MM.1S (cell line): ENCODE measurements at regions not wholly inside any gene's neighbourhood (a gene's known extent, or its start where the extent isn't known, plus 50 kb on each side); places are given as distances from the start of the nearest gene placed in this dataset.

Experiments
- EZH2 ChIP-seq: fragments of 300-600 bp; sonication (generic); optimal IDR thresholded peaks from 2 replicates; pipeline ENCODE3; 2017; ENCODE audit warnings: low read depth, mild to moderate bottlenecking, antibody characterized with exemption, low read length, mixed read lengths
- EZH2phosphoT487 ChIP-seq: fragments of 300-600 bp; sonication (generic); IDR thresholded peaks from 2 replicates; pipeline ENCODE4 v1.6.1; 2018; ENCODE audit warnings: antibody characterized with exemption, low read length
- TF ChIP-seq, protein P1 (sequence below): fragments of 300-600 bp; sonication (generic); IDR thresholded peaks from 2 replicates; pipeline ENCODE4 v1.5.1; 2016; ENCODE audit warnings: antibody characterized with exemption, low read length, mixed read lengths

DNA sequence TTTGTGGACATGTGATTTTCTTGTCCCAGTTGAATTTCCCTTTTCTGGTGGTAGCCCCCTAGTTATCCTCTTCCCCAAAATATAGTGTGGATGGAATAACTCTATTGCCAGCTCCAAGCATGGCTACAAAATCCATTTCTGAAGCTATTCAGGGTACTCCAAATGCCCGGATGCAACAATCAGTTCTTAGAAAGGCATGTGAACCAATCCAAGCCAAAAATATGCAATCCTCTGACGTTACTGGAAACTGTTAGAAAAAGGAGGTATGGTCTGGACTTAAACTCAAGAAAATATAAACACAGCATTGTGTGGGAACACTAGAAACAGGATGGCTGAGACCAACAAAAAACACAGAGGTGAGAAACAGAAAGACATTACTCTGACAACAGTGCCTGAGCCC lies 347.0 kb downstream of the GPAM start:
- TF ChIP-seq, protein P1, sequence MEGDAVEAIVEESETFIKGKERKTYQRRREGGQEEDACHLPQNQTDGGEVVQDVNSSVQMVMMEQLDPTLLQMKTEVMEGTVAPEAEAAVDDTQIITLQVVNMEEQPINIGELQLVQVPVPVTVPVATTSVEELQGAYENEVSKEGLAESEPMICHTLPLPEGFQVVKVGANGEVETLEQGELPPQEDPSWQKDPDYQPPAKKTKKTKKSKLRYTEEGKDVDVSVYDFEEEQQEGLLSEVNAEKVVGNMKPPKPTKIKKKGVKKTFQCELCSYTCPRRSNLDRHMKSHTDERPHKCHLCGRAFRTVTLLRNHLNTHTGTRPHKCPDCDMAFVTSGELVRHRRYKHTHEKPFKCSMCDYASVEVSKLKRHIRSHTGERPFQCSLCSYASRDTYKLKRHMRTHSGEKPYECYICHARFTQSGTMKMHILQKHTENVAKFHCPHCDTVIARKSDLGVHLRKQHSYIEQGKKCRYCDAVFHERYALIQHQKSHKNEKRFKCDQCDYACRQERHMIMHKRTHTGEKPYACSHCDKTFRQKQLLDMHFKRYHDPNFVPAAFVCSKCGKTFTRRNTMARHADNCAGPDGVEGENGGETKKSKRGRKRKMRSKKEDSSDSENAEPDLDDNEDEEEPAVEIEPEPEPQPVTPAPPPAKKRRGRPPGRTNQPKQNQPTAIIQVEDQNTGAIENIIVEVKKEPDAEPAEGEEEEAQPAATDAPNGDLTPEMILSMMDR, result no peak
- TF ChIP-seq EZH2phosphoT487 (no peak), EZH2 (no peak)
